NCI-H1048 (cell line): ENCODE measurements at regions not wholly inside any gene's neighbourhood (a gene's known extent, or its start where the extent isn't known, plus 50 kb on each side); places are given as distances from the start of the nearest gene placed in this dataset.

ENCODE experiments used
- DNase-seq: peaks from one replicate; lab custom pipeline; 2025; lab: John Stamatoyannopoulos, UW

- no peak for DNase-seq
These were observed 155.5 kb upstream of the CACNA1E start for GRCh38 chr1:181327796-181328195.

- no peak for DNase-seq
These were observed 148.6 kb upstream of the CACNA1E start for GRCh38 chr1:181334724-181335123.

- DNase-seq, result no peak
These were observed 147.7 kb upstream of the CACNA1E start for GRCh38 chr1:181335631-181336030.

- DNase-seq, result no peak
These were observed 142.2 kb upstream of the CACNA1E start for GRCh38 chr1:181341026-181341632.

GRCh38 chr1:181344091-181344490, 139.2 kb upstream of the CACNA1E start:
- DNase-seq, result no peak

GRCh38 chr1:181345146-181345545, 138.2 kb upstream of the CACNA1E start:
- DNase-seq, result no peak

- DNase-seq, result no peak
These were observed 135.6 kb upstream of the CACNA1E start for GRCh38 chr1:181347495-181348390.

GRCh38 chr1:181349512-181349911, 133.8 kb upstream of the CACNA1E start:
- no peak for DNase-seq

GRCh38 chr1:181350131-181350530, 133.2 kb upstream of the CACNA1E start:
- DNase-seq, result no peak

GRCh38 chr1:181351740-181352139, 131.6 kb upstream of the CACNA1E start:
- no peak for DNase-seq

- DNase-seq, result no peak
These were observed 130.6 kb upstream of the CACNA1E start for GRCh38 chr1:181352695-181353094.

GRCh38 chr1:181353526-181353925, 129.8 kb upstream of the CACNA1E start:
- DNase-seq, result no peak

GRCh38 chr1:181354865-181355264, 128.5 kb upstream of the CACNA1E start:
- no peak for DNase-seq

- DNase-seq, result no peak
These were observed 126.6 kb upstream of the CACNA1E start for GRCh38 chr1:181356505-181357340.

GRCh38 chr1:181359012-181359411, 124.3 kb upstream of the CACNA1E start:
- DNase-seq, result no peak

GRCh38 chr1:181364801-181365200, 118.5 kb upstream of the CACNA1E start:
- DNase-seq, result no peak

- no peak for DNase-seq
These were observed 116.4 kb upstream of the CACNA1E start for GRCh38 chr1:181366910-181367309.

- DNase-seq, result no peak
These were observed 113.9 kb upstream of the CACNA1E start for GRCh38 chr1:181369416-181369815.

- DNase-seq, result no peak
These were observed 99.6 kb upstream of the CACNA1E start for GRCh38 chr1:181383695-181384094.

- no peak for DNase-seq
These were observed 97.0 kb upstream of the CACNA1E start for GRCh38 chr1:181386340-181386739.

GRCh38 chr1:181386951-181387350, 96.4 kb upstream of the CACNA1E start:
- no peak for DNase-seq

- DNase-seq, result no peak
These were observed 95.6 kb upstream of the CACNA1E start for GRCh38 chr1:181387702-181388101.
